IMR-90 (cell line): ENCODE measurements at regions not wholly inside any gene's neighbourhood (a gene's known extent, or its start where the extent isn't known, plus 50 kb on each side); places are given as distances from the start of the nearest gene placed in this dataset.

Experiments used
- ATAC-seq: fragments of 200-7000 bp; cut with Tn5 transposase; 2 replicates; pipeline ENCODE4 v1.9.1; 2020; ENCODE audit warnings: low read depth, mild to moderate bottlenecking, moderate library complexity
- BruUV-seq: library from RNA; stranded (reverse); fragments of 400-500 nt; replicated peaks from 2 replicates; lab custom pipeline; 2021; lab: Mats Ljungman, UMichigan
- CTCF ChIA-PET: fragments of 300-600 bp; formaldehyde crosslinking; extraction: SDS; loops from one replicate; lab custom pipeline; 2021; ENCODE audit warnings: antibody characterized with exemption; lab: Yijun Ruan, JAX
- POLR2A ChIA-PET: fragments of 300-600 bp; sonication (Branson Sonifier 250); formaldehyde crosslinking; loops from one replicate; lab custom pipeline; 2022; ENCODE audit warnings: antibody characterized with exemption; ENCODE audit not compliant: unreplicated experiment; lab: Charles Lee
- DNase-seq: peaks from one replicate; pipeline ENCODE4 v3.0.0; 2013
- H2AFZ ChIP-seq: replicated peaks from 2 replicates; pipeline ENCODE3; 2013; ENCODE audit warnings: low read length, mild to moderate bottlenecking; ENCODE audit not compliant: poor library complexity
- H2AK5ac ChIP-seq: 2 replicates; pipeline ENCODE4 v1.6.1; 2013; ENCODE audit warnings: low read depth, low read length, inconsistent platforms
- H2AK9ac ChIP-seq: replicated peaks from 2 replicates; pipeline ENCODE3; 2013; ENCODE audit warnings: mild to moderate bottlenecking, low read depth, low read length, moderate library complexity; ENCODE audit not compliant: poor library complexity
- H2BK120ac ChIP-seq: 2 replicates; pipeline ENCODE4 v1.6.1; 2013; ENCODE audit warnings: low read depth, low read length, inconsistent platforms
- H2BK15ac ChIP-seq: 3 replicates; pipeline ENCODE4 v1.6.1; 2013; ENCODE audit warnings: low read depth, low read length, inconsistent platforms
- H2BK20ac ChIP-seq: 2 replicates; pipeline ENCODE4 v1.6.1; 2013; ENCODE audit warnings: low read depth, mild to moderate bottlenecking, inconsistent platforms, low read length, moderate library complexity
- H2BK5ac ChIP-seq: 2 replicates; pipeline ENCODE4 v1.6.1; 2013; ENCODE audit warnings: mild to moderate bottlenecking, low read depth, low read length, inconsistent platforms; ENCODE audit not compliant: poor library complexity, severe bottlenecking
- H3K14ac ChIP-seq: replicated peaks from 2 replicates; pipeline ENCODE4 v1.6.1; 2013; ENCODE audit warnings: low read depth, low read length, inconsistent platforms
- H3K18ac ChIP-seq: 2 replicates; pipeline ENCODE4 v1.6.1; 2013; ENCODE audit warnings: low read depth, low read length, control low read depth
- H3K23ac ChIP-seq: 2 replicates; pipeline ENCODE4 v1.6.1; 2013; ENCODE audit warnings: low read depth, low read length, inconsistent platforms
- H3K27ac ChIP-seq: 2 replicates; pipeline ENCODE4 v1.5.1; 2013; ENCODE audit warnings: mild to moderate bottlenecking, control low read depth, low read length; ENCODE audit not compliant: insufficient read depth
- H3K27me3 ChIP-seq: 2 replicates; pipeline ENCODE4 v1.6.1; 2013; ENCODE audit warnings: low read length; ENCODE audit not compliant: control insufficient read depth, insufficient read depth
- H3K36me3 ChIP-seq: 2 replicates; pipeline ENCODE4 v1.6.1; 2013; ENCODE audit warnings: low read length, mixed read lengths; ENCODE audit not compliant: control insufficient read depth, insufficient read depth
- H3K4ac ChIP-seq: 2 replicates; pipeline ENCODE4 v1.6.1; 2013; ENCODE audit warnings: low read depth, low read length, inconsistent platforms
- H3K4me1 ChIP-seq: 2 replicates; pipeline ENCODE4 v1.6.1; 2013; ENCODE audit warnings: low read length, mixed read lengths; ENCODE audit not compliant: control insufficient read depth, insufficient read depth
- H3K4me2 ChIP-seq: 2 replicates; pipeline ENCODE4 v1.6.1; 2013; ENCODE audit warnings: low read depth, mild to moderate bottlenecking, control low read depth, low read length, moderate library complexity
- H3K4me3 ChIP-seq: 2 replicates; pipeline ENCODE4 v1.5.1; 2013; ENCODE audit warnings: low read depth, mild to moderate bottlenecking, control low read depth, low read length, moderate library complexity; ENCODE audit not compliant: insufficient read depth
- H3K56ac ChIP-seq: 2 replicates; pipeline ENCODE4 v1.6.1; 2013; ENCODE audit warnings: low read length, inconsistent platforms; ENCODE audit not compliant: insufficient read depth; ENCODE audit errors: extremely low read depth
- H3K79me1 ChIP-seq, 2 experiments: 2 replicates each; pipeline ENCODE4 v1.6.1; 2013; ENCODE audit warnings: low read length in 2 of 2, inconsistent platforms in 1 of 2, low read depth in 1 of 2
- H3K9ac ChIP-seq: 2 replicates; pipeline ENCODE4 v1.6.1; 2013; ENCODE audit warnings: low read depth, low read length, control low read depth
- H3K9me1 ChIP-seq: 2 replicates; pipeline ENCODE4 v1.6.1; 2013; ENCODE audit warnings: low read length, inconsistent platforms; ENCODE audit not compliant: insufficient read depth
- H3K9me3 ChIP-seq: 2 replicates; pipeline ENCODE4 v1.6.1; 2013; ENCODE audit warnings: low read length; ENCODE audit not compliant: control insufficient read depth, insufficient read depth
- H4K20me1 ChIP-seq: 2 replicates; pipeline ENCODE4 v1.6.1; 2013; ENCODE audit warnings: low read length, inconsistent platforms; ENCODE audit not compliant: insufficient read depth
- H4K5ac ChIP-seq: 2 replicates; pipeline ENCODE4 v1.6.1; 2013; ENCODE audit warnings: mild to moderate bottlenecking, low read depth, low read length, control low read depth
- H4K8ac ChIP-seq, 2 experiments: 2 replicates each; pipeline ENCODE4 v1.6.1; 2013; ENCODE audit warnings: low read depth in 2 of 2, low read length in 2 of 2, control low read depth in 1 of 2, inconsistent platforms in 1 of 2
- H4K91ac ChIP-seq: 2 replicates; pipeline ENCODE4 v1.6.1; 2013; ENCODE audit warnings: low read depth, low read length, inconsistent platforms; ENCODE audit not compliant: insufficient read depth
- CEBPB ChIP-seq: IDR thresholded peaks from 2 replicates; pipeline ENCODE4 v1.6.1; 2012; ENCODE audit warnings: low read depth, low read length, improper control_type of control experiment
- CHD1 ChIP-seq: IDR thresholded peaks from 2 replicates; pipeline ENCODE4 v1.6.1; 2012; ENCODE audit warnings: low read depth, low read length, improper control_type of control experiment
- CTCF ChIP-seq: conservative IDR thresholded peaks from 2 replicates; pipeline ENCODE4 v1.5.1; 2012; ENCODE audit warnings: mild to moderate bottlenecking, low read depth, low read length, improper control_type of control experiment
- ELK1 ChIP-seq: fragments of 150-350 bp; IDR thresholded peaks from 2 replicates; pipeline ENCODE4 v1.6.1; 2016; ENCODE audit warnings: low read depth, mild to moderate bottlenecking, low read length, moderate library complexity, borderline replicate concordance
- FOS ChIP-seq: fragments of 150-350 bp; IDR thresholded peaks from 2 replicates; pipeline ENCODE4 v1.6.1; 2016; ENCODE audit warnings: low read depth, low read length
- MAFK ChIP-seq: IDR thresholded peaks from 2 replicates; pipeline ENCODE4 v1.6.1; 2012; ENCODE audit warnings: low read depth, low read length, improper control_type of control experiment
- MAZ ChIP-seq: IDR thresholded peaks from 2 replicates; pipeline ENCODE4 v1.6.1; 2012; ENCODE audit warnings: low read depth, mild to moderate bottlenecking, low read length, improper control_type of control experiment, moderate library complexity, borderline replicate concordance
- NFE2L2 ChIP-seq: fragments of 150-350 bp; IDR thresholded peaks from 2 replicates; pipeline ENCODE4 v1.6.1; 2016; ENCODE audit warnings: low read depth, mild to moderate bottlenecking, low read length
- POLR2A ChIP-seq: IDR thresholded peaks from 2 replicates; pipeline ENCODE4 v1.6.1; 2012; ENCODE audit warnings: mild to moderate bottlenecking, low read depth, low read length
- RAD21 ChIP-seq: IDR thresholded peaks from 2 replicates; pipeline ENCODE4 v1.6.1; 2012; ENCODE audit warnings: low read length, improper control_type of control experiment
- RCOR1 ChIP-seq: IDR thresholded peaks from 2 replicates; pipeline ENCODE4 v1.6.1; 2012; ENCODE audit warnings: mild to moderate bottlenecking, low read length, improper control_type of control experiment; ENCODE audit not compliant: insufficient replicate concordance
- RFX5 ChIP-seq: IDR thresholded peaks from 2 replicates; pipeline ENCODE4 v1.8.0; 2012; ENCODE audit warnings: low read depth, mild to moderate bottlenecking, low read length, moderate library complexity
- SMC3 ChIP-seq: fragments of 150-350 bp; IDR thresholded peaks from 2 replicates; pipeline ENCODE4 v1.6.1; 2016; ENCODE audit warnings: low read depth, mild to moderate bottlenecking, antibody characterized with exemption, low read length, moderate library complexity
- USF2 ChIP-seq: fragments of 150-350 bp; IDR thresholded peaks from 2 replicates; pipeline ENCODE4 v1.6.1; 2017; ENCODE audit warnings: mild to moderate bottlenecking, antibody characterized with exemption, low read length, low read depth
- dilution Hi-C: fragments of 300-500 bp; cut with HindIII; formaldehyde crosslinking; loops from one replicate; pipeline ENCODE4 v1.14.3; 2018; ENCODE audit warnings: low sequenced_read_pairs; ENCODE audit not compliant: unreplicated experiment
- in situ Hi-C: fragments of 300-500 bp; cut with MboI; formaldehyde crosslinking; loops from 3 replicates; pipeline ENCODE4 v1.14.3; 2019; ENCODE audit warnings: low sequenced_read_pairs, inconsistent platforms, mixed read lengths
- intact Hi-C: fragments of 100-400 bp; cut with micrococcal nuclease; formaldehyde crosslinking; loops from 2 replicates; pipeline ENCODE4 v1.10.0; 2022

- dilution Hi-C loops (no loop called here), intact Hi-C loops (no loop called here), in situ Hi-C loops (no loop called here)
- Histone ChIP-seq H2BK15ac (no peak overlapping the region), H3K14ac (no peak overlapping the region), H3K27ac (no peak overlapping the region), H3K56ac (no peak overlapping the region), H4K20me1 (no peaks in the 10 kb centered on the region), H4K8ac (no peak overlapping the region), H4K91ac (no peak overlapping the region), H3K4ac (no peak overlapping the region), H2AK5ac (no peak overlapping the region), H3K9ac (no peak overlapping the region), H3K79me1 (no peaks in the 10 kb centered on the region), H2BK20ac (no peak overlapping the region), H4K5ac (no peak overlapping the region), H2AK9ac (no peak overlapping the region), H3K9me3 (peaks cover 2% of the 10 kb centered on the region), H3K23ac (no peak overlapping the region), H3K4me1 (no peaks in the 10 kb centered on the region), H3K9me1 (no peaks in the 10 kb centered on the region), H3K27me3 (no peaks in the 10 kb centered on the region), H3K18ac (no peak overlapping the region), H3K4me3 (no peak overlapping the region), H2BK5ac (no peak overlapping the region), H3K4me2 (no peak overlapping the region), H2BK120ac (no peak overlapping the region), H2AFZ (no peak overlapping the region), H3K36me3 (no peaks in the 10 kb centered on the region)
- TF ChIP-seq RCOR1 = no peak
- no peak for TF ChIP-seq CEBPB
- no peak for TF ChIP-seq CTCF
- no peak for TF ChIP-seq NFE2L2
- no peak for TF ChIP-seq CHD1
- no peak for TF ChIP-seq RAD21
- no peak for TF ChIP-seq FOS
- TF ChIP-seq POLR2A = no peak
- TF ChIP-seq MAFK = no peak
- no peak for TF ChIP-seq MAZ
- TF ChIP-seq SMC3 = no peak
- TF ChIP-seq USF2 = no peak
- TF ChIP-seq RFX5 = no peak
- no peak for TF ChIP-seq ELK1
- CTCF ChIA-PET = no interaction called here
- POLR2A ChIA-PET = no interaction called here
- no peak for DNase-seq
- no peak for ATAC-seq
- no TSS peak for BruUV-seq
Observed at GRCh38 chr6:88266126-88266525, 100.0 kb upstream of the CNR1 start.
